Glomerular visceral epithelial cell (primary cell): ENCODE measurements at regions not wholly inside any gene's neighbourhood (a gene's known extent, or its start where the extent isn't known, plus 50 kb on each side); places are given as distances from the start of the nearest gene placed in this dataset.

Experiments used
- DNase-seq: peaks from one replicate; pipeline ENCODE4 v3.0.0-alpha.2; 2016; ENCODE audit errors: extremely low spot score

GRCh38 chr3:147757866-147758265 is 348.7 kb downstream of the ZIC1 start:
- no peak for DNase-seq

GRCh38 chr3:147758771-147759170 is 349.6 kb downstream of the ZIC1 start:
- DNase-seq: no peak

- no peak for DNase-seq
Observed at GRCh38 chr3:147760085-147760484, 350.9 kb downstream of the ZIC1 start.

GRCh38 chr3:147760941-147761340 is 351.8 kb downstream of the ZIC1 start:
- DNase-seq: no peak

- DNase-seq: no peak
Observed at GRCh38 chr3:147773116-147773630, 364.0 kb downstream of the ZIC1 start.

- no peak for DNase-seq
Observed at GRCh38 chr3:147775411-147775810, 366.2 kb downstream of the ZIC1 start.

- no peak for DNase-seq
Observed at GRCh38 chr3:147775816-147776530, 366.8 kb downstream of the ZIC1 start.

GRCh38 chr3:147793841-147794240 is 384.7 kb downstream of the ZIC1 start:
- no peak for DNase-seq

- no peak for DNase-seq
Observed at GRCh38 chr3:147794596-147794995, 385.4 kb downstream of the ZIC1 start.

- no peak for DNase-seq
Observed at GRCh38 chr3:147795418-147795817, 386.3 kb downstream of the ZIC1 start.

GRCh38 chr3:147797095-147797494 is 387.9 kb downstream of the ZIC1 start:
- no peak for DNase-seq

- no peak for DNase-seq
Observed at GRCh38 chr3:147799601-147800000, 390.4 kb downstream of the ZIC1 start.

GRCh38 chr3:147807776-147808175 is 398.6 kb downstream of the ZIC1 start:
- DNase-seq: no peak

GRCh38 chr3:147809206-147809605 is 400.0 kb downstream of the ZIC1 start:
- DNase-seq: no peak

GRCh38 chr3:147812186-147812911 is 403.2 kb downstream of the ZIC1 start:
- DNase-seq: no peak

- DNase-seq: no peak
Observed at GRCh38 chr3:147813256-147813655, 404.1 kb downstream of the ZIC1 start.

- no peak for DNase-seq
Observed at GRCh38 chr3:147816752-147817151, 407.6 kb downstream of the ZIC1 start.

- DNase-seq: no peak
Observed at GRCh38 chr3:147832611-147833010, 423.4 kb downstream of the ZIC1 start.

GRCh38 chr3:147836330-147836729 is 427.2 kb downstream of the ZIC1 start:
- no peak for DNase-seq

- no peak for DNase-seq
Observed at GRCh38 chr3:147838652-147839051, 429.5 kb downstream of the ZIC1 start.

GRCh38 chr3:147843331-147843730 is 434.2 kb downstream of the ZIC1 start:
- DNase-seq: no peak

- DNase-seq: no peak
Observed at GRCh38 chr3:147846293-147846692, 437.1 kb downstream of the ZIC1 start.

- no peak for DNase-seq
Observed at GRCh38 chr3:147846854-147847478, 437.8 kb downstream of the ZIC1 start.
